Fibroblast of peridontal ligament (primary cell): ENCODE measurements at regions not wholly inside any gene's neighbourhood (a gene's known extent, or its start where the extent isn't known, plus 50 kb on each side); places are given as distances from the start of the nearest gene placed in this dataset.

Experiments used
- DNase-seq: peaks from one replicate; pipeline ENCODE4 v3.0.0-alpha.2; 2010; ENCODE audit errors: extremely low read depth

DNA sequence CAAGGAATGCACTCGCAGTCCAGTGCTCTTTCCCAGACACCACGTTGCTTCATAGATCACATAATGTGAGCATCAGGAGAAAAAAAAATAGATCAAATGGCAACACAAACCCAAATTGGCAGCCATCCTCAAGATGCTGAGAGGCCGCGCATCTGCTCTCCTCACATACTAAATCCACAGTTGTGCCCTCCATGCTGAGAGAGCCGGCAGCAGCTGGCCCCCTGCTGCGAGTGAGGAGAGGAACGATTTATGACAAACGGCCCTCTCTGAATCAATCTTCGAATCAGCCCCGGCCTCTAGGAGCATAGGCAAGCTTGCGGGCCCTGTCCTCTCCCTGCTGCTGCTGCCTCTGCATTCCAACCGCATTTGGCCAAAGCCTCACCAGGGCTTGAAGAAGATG lies 159.9 kb upstream of the TENM4 start:
- DNase-seq = no peak

DNA sequence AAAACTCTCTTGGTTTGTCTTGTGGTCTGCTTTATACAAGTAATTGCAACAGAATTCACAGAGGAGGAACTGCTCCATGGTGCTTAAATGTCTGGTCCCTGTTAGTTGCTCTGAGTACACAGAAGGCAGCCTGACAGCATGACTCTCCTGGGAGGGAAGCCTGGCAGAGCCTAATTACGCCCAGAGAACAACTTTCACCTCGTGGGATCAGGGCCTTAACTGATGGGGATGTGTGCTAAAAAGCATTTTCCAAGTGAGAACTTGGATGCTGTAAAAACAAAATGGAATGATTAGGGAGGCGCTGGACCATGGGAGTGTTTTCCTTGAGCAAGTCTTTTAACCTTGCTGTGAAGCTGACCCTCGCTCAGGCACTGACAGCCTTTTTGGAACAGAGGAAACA lies 154.0 kb upstream of the TENM4 start:
- no peak for DNase-seq

DNA sequence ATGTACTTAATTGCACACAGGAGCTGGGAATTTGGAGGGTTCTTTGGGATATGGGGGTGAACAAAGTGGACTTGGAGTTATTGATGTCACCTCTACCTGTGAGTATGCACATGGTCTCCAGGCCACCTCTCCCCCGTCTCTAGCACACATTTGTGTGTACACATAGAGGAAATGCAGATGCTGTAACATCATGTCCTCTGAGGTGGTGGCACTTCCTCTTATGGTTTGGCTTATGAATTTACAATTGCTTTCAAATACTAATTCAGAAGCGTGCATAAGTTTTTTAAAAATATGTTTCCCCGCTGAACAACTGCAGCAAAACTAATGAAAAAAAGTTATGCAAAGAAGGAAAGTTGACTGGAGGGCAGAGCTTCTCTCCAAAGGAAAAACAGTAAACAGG lies 152.0 kb upstream of the TENM4 start:
- DNase-seq = no peak

DNA sequence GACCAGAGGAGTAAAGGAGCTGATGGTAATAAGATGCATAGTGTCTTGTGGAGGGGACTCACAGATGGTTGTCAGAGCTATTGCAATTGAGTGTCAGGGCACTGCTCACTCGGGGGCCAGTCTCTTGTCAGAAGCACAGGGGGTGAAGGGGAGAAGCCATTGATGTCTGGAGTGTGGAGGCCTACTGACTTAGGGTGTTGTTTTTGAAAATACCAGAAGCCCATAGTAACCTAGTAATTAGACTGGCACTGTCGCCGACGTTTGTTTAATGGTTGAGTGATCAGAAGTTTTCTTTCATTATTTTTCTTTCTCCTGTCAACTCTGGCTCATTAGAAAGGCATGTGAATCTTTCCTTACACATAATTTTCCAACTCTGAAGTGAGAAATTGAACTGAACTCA lies 151.6 kb upstream of the TENM4 start:
- no peak for DNase-seq

DNA sequence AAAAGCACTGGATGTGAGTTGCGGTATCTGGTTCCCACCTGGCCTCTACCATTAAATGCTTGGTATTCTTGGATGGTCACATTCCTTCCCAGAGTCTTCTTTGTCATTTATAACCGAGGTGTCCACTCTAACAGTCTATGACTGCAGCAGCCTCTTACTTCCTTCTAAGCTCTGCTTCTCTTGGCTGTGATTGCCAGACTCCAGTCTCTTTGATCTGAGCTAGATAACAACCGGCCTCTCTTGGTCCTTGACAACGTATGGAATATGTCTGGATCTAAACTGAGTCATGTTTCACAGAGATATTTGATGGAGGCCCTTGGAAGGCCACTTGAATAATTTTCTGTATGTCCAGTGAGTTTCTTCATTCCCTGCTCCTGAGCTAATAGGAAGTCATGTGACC lies 141.6 kb upstream of the TENM4 start:
- no peak for DNase-seq

DNA sequence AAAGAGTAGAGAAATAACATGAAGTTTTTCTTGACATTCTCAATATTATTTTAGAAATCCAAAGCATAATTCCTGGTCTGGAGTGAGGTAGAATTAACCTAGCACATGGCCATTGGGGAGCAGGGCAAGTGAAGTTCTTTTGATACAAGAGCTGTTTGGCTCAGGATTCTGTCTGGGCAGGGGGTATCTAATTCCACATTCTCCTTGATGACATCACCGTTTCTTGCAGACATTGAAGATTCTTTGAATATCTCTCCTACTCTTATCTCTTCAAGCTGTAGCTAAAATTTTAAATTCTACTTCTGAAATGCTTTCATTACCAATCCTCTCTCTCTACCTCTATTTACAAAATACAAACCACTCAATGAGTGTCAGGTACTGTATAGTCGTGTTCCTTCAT lies 138.2 kb upstream of the TENM4 start:
- no peak for DNase-seq

DNA sequence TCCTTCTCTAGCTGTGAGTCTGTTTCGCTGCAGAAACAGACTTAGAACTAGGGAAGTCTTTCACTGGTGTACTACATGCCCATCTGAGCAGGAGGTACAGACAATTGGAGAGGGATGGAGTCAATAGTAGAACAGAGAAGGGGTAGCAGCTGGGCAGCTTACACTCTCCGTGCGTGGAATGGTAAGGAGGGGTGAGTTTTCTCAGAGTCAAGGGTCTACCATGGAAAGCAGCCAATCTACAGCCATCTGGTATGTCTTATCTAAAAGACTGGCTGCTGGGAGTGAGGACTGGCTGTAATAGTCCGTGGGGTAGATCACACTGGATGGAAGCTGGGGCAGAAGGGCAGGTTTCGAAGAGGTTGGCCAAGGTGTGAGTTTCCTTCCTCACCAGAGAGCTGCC lies 137.3 kb upstream of the TENM4 start:
- DNase-seq = no peak

DNA sequence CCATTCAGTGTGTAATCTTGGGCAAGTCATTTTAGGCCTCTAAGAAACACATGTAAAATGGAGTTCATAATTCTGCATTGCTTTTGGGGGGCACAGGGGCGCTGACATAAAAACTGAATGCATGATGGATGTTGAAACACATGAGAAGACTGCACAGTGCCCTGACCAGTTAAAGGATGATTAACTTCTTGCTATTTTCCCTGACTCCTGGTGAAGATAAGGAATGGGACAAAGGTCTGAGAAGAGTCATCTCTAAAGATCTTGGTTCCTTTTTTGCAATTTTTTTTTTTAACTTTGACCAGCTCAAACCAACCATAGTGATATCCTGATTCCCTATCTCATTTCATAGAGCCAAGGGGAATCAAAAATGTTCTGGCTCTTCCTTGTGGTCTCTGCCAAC lies 134.9 kb upstream of the TENM4 start:
- no peak for DNase-seq

DNA sequence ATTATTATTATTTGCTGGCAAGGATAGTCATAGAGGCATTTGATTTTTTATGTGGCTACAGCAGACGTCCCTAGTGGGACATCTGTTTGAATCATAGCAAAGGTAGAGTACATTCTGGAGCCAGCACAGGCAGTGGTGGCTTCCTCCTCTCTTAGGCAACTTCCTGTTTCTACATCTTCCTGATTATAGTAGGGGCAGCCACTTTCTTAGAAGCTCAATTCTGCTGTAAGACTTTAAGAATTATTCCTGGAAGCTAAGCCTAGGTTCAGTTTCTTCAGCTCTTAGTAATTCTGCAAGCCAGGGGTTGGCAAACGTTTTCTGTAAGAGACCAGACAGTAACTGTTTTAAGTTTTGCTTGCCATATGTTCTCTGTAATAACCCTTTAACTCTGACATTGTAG lies 129.3 kb upstream of the TENM4 start:
- no peak for DNase-seq

DNA sequence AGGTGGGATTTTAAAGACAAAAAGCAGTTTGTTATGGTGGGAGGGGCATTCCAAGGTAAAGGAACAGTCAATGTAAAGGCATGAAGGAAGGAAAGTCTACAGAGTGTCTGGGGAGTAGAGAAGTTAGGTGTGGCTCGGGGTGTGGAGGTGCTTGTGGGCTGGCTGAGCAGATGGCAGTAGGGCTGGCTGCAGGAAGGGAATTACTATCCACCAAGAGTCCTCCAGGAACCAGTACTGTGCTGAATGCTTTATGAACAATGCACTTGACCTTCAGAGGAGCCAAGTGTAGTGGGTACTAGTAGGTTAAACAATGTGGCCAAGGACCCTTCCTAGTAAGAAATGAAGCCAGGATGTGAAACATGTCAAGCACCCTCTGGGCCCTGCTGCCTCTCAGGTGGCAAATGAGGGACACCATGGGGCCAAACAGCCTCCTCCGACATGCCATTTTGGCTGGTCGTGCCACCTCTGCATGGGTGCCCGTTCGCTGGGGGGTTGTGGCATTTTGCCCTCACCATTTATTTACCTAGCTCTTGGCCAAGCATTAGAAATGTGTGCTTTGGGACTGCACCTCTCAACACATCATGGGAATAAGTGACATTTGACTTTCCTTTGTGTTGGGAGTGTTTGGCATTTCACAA lies 123.6 kb upstream of the TENM4 start:
- no peak for DNase-seq

DNA sequence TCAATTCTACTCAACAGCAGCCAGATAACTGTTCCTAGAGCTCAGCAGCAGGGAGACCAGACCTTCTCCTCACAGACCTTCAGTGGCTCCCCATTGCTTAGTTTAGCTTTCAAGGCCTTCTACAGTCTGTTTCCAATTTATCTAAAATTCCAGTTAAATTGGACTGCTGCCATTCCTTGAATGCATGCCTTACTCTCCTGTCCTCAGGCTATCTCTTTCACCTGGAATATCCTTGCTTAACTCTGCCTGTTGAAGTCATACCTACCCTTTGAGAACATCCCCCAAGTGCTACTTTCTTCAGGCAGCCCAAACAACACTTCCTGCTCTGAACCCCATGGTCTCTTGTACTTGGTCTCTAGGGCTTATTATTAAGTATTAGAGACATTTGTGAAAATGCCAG lies 120.7 kb upstream of the TENM4 start:
- no peak for DNase-seq

DNA sequence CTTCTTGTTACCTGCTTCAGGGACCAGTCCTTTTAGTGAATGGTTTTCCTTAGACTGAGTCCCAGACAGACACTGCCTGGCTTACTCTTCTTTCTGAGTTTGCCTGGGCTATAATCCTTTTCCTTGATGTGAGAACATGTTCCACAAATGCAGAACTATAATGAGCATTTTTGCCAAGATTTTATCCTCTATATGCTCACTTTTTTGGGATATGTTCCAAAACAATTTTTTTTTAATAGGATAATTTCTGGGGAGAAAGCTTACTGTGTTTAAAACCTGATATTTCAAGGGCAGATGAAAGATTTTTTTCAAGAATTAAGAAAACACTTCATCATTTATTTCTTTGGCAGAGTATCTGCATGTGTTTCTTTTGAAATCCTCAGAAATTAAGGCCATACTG lies 110.0 kb upstream of the TENM4 start:
- no peak for DNase-seq

DNA sequence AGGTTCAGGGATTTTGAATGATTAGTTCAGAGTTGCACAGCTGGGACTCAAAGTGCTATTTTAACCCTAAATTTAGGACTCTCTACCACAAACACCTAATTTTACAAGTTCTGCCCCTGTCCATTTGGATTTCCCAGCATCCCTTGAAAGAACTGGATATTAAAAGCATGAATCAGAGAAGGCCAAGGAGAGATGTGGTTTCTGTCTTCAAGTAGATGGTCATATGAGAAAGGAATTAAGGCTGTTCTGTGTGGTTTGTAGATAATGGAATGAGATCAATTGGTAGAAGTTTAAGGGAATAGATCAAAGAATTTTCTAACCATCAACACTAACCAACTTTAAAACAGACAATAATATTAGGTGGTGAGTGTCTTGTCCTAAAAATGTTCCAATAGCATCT lies 106.4 kb upstream of the TENM4 start:
- DNase-seq = no peak

DNA sequence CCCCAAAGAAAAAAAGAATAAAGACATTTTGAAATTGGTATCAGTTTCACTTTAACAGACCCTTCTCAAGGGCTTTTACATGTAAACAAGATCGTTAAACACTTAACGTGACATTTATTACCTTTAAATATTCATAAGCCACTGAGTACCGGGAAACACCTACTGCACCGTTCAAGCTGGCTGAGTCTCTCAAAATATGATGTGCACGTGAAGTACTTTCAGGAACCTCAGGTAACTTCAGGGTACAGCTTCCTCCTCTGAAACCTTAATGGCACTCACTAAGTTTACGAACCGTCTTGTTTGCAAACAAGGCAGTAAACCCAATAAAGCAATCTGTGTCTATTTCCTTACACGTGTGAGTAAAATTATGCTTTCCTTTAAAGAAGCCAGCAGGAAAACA lies 105.5 kb upstream of the TENM4 start:
- no peak for DNase-seq

DNA sequence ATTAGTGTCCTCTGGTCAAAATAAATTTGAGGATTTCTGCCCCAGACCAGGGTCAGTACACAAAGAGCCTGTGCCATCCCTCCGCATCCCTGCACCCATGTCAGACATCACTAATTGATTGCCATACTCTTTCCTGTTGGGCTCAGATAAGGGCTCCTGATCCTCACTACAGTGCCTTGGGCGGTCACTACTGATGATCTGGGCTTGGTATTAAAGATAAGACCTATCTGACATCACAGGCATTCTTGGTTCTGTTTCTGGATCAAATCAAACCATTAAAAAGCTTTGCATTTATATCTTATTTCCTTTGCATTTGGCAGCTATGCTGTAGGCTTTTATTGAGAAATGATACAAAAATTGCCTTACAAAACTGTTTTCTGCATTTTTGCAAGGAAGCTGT lies 103.5 kb upstream of the TENM4 start:
- no peak for DNase-seq

DNA sequence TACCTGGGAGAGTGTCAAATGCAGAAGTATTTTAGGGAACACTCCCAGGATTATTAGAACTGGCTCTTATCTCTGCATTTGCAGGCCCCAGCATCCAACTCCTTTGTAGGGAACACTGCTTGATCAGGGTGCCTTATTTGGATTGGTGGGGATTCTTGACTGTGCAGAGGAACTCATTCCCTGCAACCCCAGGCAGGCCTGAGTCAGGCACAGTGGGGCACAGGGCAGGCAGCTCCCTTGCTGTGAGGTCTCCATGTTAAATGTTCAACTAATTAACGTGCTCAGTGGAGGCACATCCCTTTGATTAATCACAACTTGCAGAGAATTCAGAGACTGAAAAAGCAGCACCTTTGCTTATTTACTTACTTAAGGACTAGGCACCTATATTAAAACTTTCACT lies 102.3 kb upstream of the TENM4 start:
- no peak for DNase-seq

DNA sequence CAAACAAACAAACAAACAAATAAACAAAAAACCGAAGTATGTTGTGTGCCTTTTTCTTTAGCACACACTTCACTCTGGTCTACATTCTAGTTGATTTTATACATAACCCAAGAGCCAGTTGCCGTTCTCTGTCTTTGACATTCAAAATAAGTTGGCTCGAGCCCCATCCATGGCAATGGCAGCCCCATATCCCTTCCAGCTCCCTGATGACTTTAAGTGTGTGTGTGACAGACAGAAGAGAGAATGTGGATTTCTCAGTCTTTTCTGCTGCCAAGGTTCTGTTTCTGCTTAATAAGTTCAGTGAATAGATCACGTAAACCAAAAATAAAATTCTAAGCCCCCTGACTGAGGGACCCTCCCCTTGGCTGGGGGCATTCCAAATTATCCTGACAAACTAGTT lies 100.6 kb upstream of the TENM4 start:
- DNase-seq = no peak

DNA sequence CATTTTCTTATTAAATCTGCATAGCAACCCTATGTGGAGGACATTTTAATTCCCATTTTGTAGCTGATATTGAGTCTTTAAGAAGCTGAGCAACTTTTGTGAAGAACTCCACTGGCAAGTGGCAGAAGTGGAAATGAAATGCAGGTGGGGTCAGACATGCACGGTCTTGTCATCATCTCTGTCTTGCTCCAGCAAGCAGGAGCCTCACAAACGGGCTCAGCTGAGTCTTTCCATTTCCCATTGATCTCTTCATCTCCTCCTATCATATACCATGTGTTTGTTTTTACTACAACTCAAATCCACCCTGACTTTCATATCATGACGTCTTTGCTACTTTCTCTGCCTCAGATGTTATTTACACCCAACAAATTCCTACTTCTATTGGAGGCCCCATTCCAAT lies 97.9 kb upstream of the TENM4 start:
- no peak for DNase-seq

DNA sequence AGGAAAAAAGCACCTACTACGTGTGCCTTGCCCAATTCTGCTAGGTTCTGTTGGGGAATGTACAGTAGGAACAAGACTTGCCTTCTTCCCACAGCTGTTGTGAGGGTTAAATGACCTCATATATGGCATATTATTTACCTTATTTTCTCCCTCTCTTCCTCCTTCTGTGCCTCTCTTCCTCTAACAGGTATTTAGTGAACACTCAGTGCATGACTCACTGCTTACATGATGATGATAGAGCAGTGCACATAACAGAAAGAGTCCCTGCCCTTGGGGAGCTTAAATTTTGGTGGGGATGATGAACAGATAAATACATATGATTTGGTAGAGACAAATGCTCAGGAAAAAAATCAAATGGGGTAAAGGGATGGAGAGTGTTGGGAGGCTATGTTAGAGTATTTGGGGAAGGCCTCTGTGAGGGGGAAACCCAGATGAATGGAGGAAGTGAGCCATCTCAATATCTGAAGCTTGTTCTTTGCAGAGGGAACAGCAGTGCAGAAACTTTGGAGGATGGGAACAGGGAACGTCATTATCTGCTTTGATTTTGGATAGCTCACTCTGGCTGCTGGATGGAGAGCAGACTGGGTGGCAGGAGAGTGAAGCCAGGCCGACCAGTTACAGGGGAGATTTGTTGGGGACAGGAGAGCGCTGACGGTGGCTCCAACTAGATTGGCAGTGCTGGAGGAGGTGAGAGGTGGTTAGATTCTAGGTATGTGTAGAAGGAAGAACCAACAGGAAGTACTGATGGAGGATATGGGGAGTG lies 95.5 kb upstream of the TENM4 start:
- no peak for DNase-seq

DNA sequence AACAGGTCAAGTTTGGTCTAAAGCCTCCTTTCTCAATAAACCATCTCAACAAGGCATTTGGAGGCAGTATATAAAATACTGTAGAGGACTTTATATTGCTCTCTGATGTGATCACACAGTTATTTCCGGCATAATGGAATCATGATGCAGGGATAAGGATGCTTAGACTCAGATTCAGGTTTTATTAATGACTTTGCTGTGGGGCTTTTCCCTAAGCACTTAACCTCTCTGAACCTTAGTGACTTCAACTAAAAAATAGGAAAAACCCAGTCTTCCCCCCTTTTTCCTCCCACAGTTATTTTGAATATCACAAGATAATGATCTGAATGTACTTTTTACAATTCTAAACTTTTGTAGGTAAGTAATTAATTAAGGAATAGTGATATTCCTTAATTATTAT lies 94.8 kb upstream of the TENM4 start:
- no peak for DNase-seq

DNA sequence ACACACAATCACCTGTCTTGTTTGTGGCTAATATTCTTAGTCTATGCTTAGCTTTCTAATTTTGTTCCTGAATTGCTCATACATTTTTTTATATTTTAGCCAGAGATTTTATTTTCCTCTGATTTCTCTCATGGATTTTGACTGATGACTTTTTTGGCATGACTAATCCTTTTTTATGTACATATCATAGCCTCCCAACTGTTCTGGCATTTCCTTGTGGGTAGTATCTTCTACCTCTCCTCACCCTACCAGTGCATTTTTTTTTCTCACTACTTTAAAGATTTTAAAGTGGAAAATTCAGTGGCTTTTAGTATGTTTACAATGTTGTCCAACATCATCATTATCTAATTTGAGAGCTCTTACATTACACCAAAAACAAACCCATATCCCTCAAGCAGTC lies 84.4 kb upstream of the TENM4 start:
- DNase-seq = no peak

DNA sequence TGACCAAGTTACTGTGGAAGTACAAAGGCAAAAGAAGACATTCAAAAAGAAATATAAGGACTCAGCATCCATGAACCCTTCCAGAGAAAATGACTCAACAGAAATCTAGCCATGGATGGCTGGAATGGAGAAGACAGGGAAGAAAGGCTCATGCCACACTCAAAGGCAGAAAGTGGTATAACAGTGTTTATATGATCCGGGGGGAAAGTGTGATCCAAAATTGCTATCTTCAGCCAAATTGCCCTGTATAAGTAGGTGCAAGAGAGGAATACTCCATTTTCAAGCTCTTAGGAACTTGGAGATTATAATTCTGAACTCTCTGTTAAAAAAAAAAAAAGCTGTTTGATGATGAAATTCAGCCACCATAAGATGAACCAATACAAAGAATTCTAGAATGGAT lies 81.8 kb upstream of the TENM4 start:
- DNase-seq = no peak

DNA sequence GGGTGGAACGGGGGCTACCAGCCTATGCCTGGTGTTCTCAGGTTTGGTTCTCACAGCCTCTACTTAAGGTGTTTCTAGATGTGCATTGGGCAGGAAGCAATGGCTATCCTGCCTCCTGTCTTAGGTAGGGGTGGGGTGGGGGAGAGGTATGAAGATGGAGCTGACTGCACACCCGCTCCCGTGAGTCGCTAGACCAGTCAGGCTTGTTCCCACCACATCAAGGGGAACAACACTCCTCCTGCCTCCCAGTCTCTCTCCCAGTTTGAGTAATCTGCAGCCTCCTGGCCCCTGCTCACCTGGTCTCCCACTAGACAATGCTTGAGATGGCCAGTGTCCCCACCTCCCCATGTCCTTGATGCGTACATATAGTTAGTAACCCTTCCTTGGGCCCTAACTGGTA lies 79.3 kb upstream of the TENM4 start:
- no peak for DNase-seq

DNA sequence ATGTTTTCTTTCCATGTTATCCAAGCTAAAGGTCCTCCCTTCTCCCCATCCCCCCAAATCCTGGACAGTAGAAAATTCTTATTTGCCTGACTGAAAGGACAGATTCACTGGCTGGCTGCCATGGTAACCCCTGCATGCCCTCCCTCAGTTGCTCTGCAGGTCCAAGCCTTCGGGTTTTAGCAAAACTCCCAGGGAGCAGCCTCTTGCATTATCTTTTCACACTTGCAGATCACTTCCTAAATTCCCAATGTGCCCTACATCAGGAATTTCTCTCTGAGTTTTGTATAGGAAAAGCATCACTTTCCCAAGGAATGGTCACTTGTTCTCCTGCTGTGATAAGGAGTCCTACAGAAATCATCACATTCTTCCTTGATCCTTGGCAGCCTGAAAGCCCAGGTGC lies 75.0 kb upstream of the TENM4 start:
- no peak for DNase-seq
